ENCODE measurements at regions not wholly inside any gene's neighbourhood (a gene's known extent, or its start where the extent isn't known, plus 50 kb on each side); places are given as distances from the start of the nearest gene placed in this dataset.

DNA sequence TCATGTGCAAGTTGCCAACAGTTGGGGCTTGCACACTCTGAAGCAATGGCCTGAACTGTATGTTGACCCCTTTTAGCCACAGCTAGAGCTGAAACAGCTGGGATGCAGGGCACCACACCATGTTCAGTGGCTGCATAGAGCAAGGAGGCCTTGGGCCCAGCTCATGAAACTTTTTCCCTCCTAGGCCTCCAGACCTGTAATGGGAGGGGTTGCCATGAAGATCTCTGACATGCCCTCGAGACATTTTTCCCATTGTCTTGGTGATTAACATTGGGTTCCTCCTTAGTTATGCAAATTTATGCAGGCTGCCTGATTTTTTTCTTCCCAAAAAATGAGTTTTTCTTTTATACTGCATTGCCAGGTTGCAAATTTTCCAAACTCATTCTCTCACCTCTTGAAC lies 165.1 kb upstream of the PRR20A start:
- TF ChIP-seq, protein P1, sequence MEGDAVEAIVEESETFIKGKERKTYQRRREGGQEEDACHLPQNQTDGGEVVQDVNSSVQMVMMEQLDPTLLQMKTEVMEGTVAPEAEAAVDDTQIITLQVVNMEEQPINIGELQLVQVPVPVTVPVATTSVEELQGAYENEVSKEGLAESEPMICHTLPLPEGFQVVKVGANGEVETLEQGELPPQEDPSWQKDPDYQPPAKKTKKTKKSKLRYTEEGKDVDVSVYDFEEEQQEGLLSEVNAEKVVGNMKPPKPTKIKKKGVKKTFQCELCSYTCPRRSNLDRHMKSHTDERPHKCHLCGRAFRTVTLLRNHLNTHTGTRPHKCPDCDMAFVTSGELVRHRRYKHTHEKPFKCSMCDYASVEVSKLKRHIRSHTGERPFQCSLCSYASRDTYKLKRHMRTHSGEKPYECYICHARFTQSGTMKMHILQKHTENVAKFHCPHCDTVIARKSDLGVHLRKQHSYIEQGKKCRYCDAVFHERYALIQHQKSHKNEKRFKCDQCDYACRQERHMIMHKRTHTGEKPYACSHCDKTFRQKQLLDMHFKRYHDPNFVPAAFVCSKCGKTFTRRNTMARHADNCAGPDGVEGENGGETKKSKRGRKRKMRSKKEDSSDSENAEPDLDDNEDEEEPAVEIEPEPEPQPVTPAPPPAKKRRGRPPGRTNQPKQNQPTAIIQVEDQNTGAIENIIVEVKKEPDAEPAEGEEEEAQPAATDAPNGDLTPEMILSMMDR (conservative IDR thresholded peaks at IDR 0.05; ENCODE audit: low read depth, low read length): no peak
- TF ChIP-seq EZH2 (IDR thresholded peaks at IDR 0.05; ENCODE audit: low read length, unreplicated experiment): no peak
- TF ChIP-seq EZH2phosphoT487 (IDR thresholded peaks at IDR 0.05; ENCODE audit: borderline replicate concordance, low read length): no peak

Data from PC-3 (cell line).